ENCODE measurements at regions not wholly inside any gene's neighbourhood (a gene's known extent, or its start where the extent isn't known, plus 50 kb on each side); places are given as distances from the start of the nearest gene placed in this dataset.

GRCh38 chr11:19508165-19508564 lies 204.5 kb upstream of the NAV2 start:
- TF ChIP-seq CTCF (IDR thresholded peaks at IDR 0.05) (no peak), POLR2A (IDR thresholded peaks at IDR 0.05) (no peak)

Measured in esophagus squamous epithelium (tissue), 4 donors.